Posterior cingulate gyrus (tissue), 11 donors: ENCODE measurements at regions not wholly inside any gene's neighbourhood (a gene's known extent, or its start where the extent isn't known, plus 50 kb on each side); places are given as distances from the start of the nearest gene placed in this dataset.

ENCODE experiments used
- DNase-seq, 10 donors: peaks; one replicate each; pipeline versions ENCODE4 v3.0.0 to v3.0.0-alpha.2; 2020 to 2021; ENCODE audit warnings: mixed read lengths in 3 of 10
- intact Hi-C: fragments of 100-400 bp; cut with DNase I; formaldehyde crosslinking; loops from one replicate; pipeline ENCODE4 v1.15.1; 2023

- no peak for DNase-seq
- intact Hi-C loops: no loop called here
These were observed 102.2 kb upstream of the TARS1 start for GRCh38 chr5:33338336-33339110.

- no peak for DNase-seq
- intact Hi-C loops: no loop called here
These were observed 101.4 kb upstream of the TARS1 start for GRCh38 chr5:33339413-33339812.

GRCh38 chr5:33340195-33340594, 100.6 kb upstream of the TARS1 start:
- DNase-seq: no peak
- intact Hi-C loops: no loop called here

- intact Hi-C loops: no loop called here
- no peak for DNase-seq
These were observed 99.4 kb upstream of the TARS1 start for GRCh38 chr5:33341351-33341750.

GRCh38 chr5:33343676-33344327, 97.0 kb upstream of the TARS1 start:
- intact Hi-C loops: no loop called here
- no peak for DNase-seq

GRCh38 chr5:33346534-33346933, 94.2 kb upstream of the TARS1 start:
- intact Hi-C loops: no loop called here
- DNase-seq: no peak

GRCh38 chr5:33361781-33362180, 79.0 kb upstream of the TARS1 start:
- DNase-seq: no peak
- intact Hi-C loops: no loop called here

- intact Hi-C loops: no loop called here
- no peak for DNase-seq
These were observed 77.8 kb upstream of the TARS1 start for GRCh38 chr5:33362915-33363314.

- intact Hi-C loops: no loop called here
- DNase-seq: no peak
These were observed 77.2 kb upstream of the TARS1 start for GRCh38 chr5:33363537-33363936.

GRCh38 chr5:33364406-33364805, 76.4 kb upstream of the TARS1 start:
- no peak for DNase-seq
- intact Hi-C loops: no loop called here

GRCh38 chr5:33367416-33367815, 73.3 kb upstream of the TARS1 start:
- intact Hi-C loops: no loop called here
- no peak for DNase-seq

GRCh38 chr5:33369485-33370465, 71.0 kb upstream of the TARS1 start:
- no peak for DNase-seq
- intact Hi-C loops: no loop called here

GRCh38 chr5:33370466-33370859, 70.3 kb upstream of the TARS1 start:
- no peak for DNase-seq
- intact Hi-C loops: no loop called here

- DNase-seq: no peak
- intact Hi-C loops: no loop called here
These were observed 69.1 kb upstream of the TARS1 start for GRCh38 chr5:33371660-33372059.

- intact Hi-C loops: no loop called here
- DNase-seq: no peak
These were observed 67.9 kb upstream of the TARS1 start for GRCh38 chr5:33372721-33373472.

GRCh38 chr5:33375900-33376299, 64.9 kb upstream of the TARS1 start:
- no peak for DNase-seq
- intact Hi-C loops: no loop called here

- no peak for DNase-seq
These were observed 61.0 kb upstream of the TARS1 start for GRCh38 chr5:33379757-33380156.

GRCh38 chr5:33381243-33381642, 59.5 kb upstream of the TARS1 start:
- intact Hi-C loops: no loop called here
- DNase-seq: no peak

More at GRCh38 chr5:33379757-33380156, 61.0 kb upstream of the TARS1 start:
- intact Hi-C loops: no loop called here
